ENCODE measurements at regions not wholly inside any gene's neighbourhood (a gene's known extent, or its start where the extent isn't known, plus 50 kb on each side); places are given as distances from the start of the nearest gene placed in this dataset.

GRCh38 chr10:29109707-29110571 is 178.9 kb upstream of the LYZL1 start:
- Histone ChIP-seq H3K4me2 (ENCODE audit: insufficient read depth, low read length) (no peak overlapping the region), H3K27me3 (ENCODE audit: control insufficient read depth in 2 of 2, insufficient read depth in 2 of 2, low read length in 2 of 2) (peaks cover 13 to 28% of the 10 kb centered on the region in 2 experiments; a peak in 4 of 5 replicates), H3K4me3 (no peak overlapping the region), H3K9me1 (ENCODE audit: control insufficient read depth, insufficient read depth, low read length) (no peaks in the 10 kb centered on the region), H3K9ac (ENCODE audit: insufficient read depth in 1 of 2, low read depth in 2 of 2, low read length in 2 of 2) (no peak overlapping the region), H3K4me1 (replicated peaks in 1 of 2; ENCODE audit: control insufficient read depth in 2 of 2, insufficient read depth in 2 of 2, low read length in 2 of 2) (no peaks in the 10 kb centered on the region; a peak in 1 of 5 replicates), H4K20me1 (replicated peaks; ENCODE audit: control insufficient read depth, insufficient read depth, low read length) (no peaks in the 10 kb centered on the region; the same call in 1 of the 2 replicates), H3K36me3 (ENCODE audit: control insufficient read depth, insufficient read depth, low read length) (no peaks in the 10 kb centered on the region), H3K27ac (ENCODE audit: extremely low read depth, low read depth, low read length) (no peak overlapping the region), H3K9me3 (replicated peaks; ENCODE audit: control insufficient read depth, insufficient read depth, low read depth, low read length) (no peaks in the 10 kb centered on the region), H2AFZ (ENCODE audit: low read depth, low read length) (no peak overlapping the region), H3K79me2 (ENCODE audit: control insufficient read depth, insufficient read depth, low read length) (no peaks in the 10 kb centered on the region)
- ATAC-seq, result no peak
- ChIA-PET POLR2A (no interaction called here), CTCF (ENCODE audit: low intra/inter-chr PET ratio) (no interaction called here)
- FAIRE-seq, result no peak
- in situ Hi-C loops (cut with MboI) (no loop called here), intact Hi-C loops (cut with micrococcal nuclease) (no loop called here)
- 3% methylated on average over 9 of the region's 9 CpGs for WGBS (ENCODE audit: insufficient coverage, low coverage, missing lambda C conversion rate)
- no peak for DNase-seq (ENCODE audit: extremely low read depth in 1 of 4, low spot score in 3 of 4)
- no TSS peak for BruUV-seq (replicated peaks)
- TF ChIP-seq ZNF398 (CRISPR knock-in tag; IDR thresholded peaks at IDR 0.05) (no peak), ZNF212 (CRISPR knock-in tag; IDR thresholded peaks at IDR 0.05) (no peak), ZBTB7A (IDR thresholded peaks at IDR 0.05; ENCODE audit: borderline replicate concordance, control insufficient read depth, low read depth, low read length) (no peak), ZBTB11 (CRISPR knock-in tag; IDR thresholded peaks at IDR 0.05) (no peak), CBFA2T2 (conservative IDR thresholded peaks at IDR 0.05) (no peak), ATF7 (IDR thresholded peaks at IDR 0.05) (no peak), SMC3 (conservative IDR thresholded peaks at IDR 0.05; ENCODE audit: insufficient read depth, low read depth, low read length) (no peak), ZNF518B (CRISPR knock-in tag; IDR thresholded peaks at IDR 0.05) (no peak), ZNF696 (CRISPR knock-in tag; conservative IDR thresholded peaks at IDR 0.05) (no peak), ETV6 (IDR thresholded peaks at IDR 0.05; ENCODE audit: borderline replicate concordance in 1 of 2, low read depth in 2 of 2, low read length in 1 of 2) (no peak), ETV6 (CRISPR knock-in tag; IDR thresholded peaks at IDR 0.05; ENCODE audit: borderline replicate concordance) (no peak)
